ENCODE measurements at regions not wholly inside any gene's neighbourhood (a gene's known extent, or its start where the extent isn't known, plus 50 kb on each side); places are given as distances from the start of the nearest gene placed in this dataset.

DNA sequence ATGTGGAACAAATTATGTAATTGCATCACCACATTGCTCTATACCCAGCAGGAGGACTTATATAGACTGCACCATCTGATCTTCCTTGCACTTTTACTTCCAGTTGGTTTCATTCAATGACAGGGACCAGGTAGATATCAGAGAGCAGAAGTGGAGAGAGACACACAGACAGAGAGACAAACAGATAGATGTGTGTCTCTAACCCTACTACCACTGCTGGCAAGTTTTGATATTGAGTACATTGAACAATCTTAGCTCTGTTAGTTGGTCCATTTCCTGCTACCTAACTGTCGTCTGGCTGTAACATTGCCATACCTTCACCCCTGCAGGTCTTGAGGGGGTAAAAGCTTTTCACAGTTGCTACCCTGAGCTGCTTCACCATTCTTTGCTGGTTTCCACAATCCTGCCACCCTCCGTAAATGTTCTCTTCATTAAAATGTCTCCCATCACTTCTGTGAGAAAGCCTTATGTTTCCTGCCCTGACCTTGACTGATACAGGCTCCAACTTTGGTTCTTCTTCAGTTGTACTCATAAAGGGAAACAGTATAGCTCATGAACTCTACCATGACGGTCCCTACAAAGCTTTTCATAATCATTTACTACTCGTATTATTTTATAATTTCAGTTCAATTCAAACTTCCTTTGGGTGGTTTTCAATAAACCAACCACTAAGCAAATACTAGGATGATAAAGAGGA, 62.3 kb upstream of the ITGA4 start:
- Mint-ChIP-seq H3K4me1 (ENCODE audit: unreplicated experiment) (no peaks in the 10 kb centered on the region), H3K27ac (ENCODE audit: unreplicated experiment) (peak overlapping the region; percentile 20), H3K4me3 (ENCODE audit: unreplicated experiment) (no peak overlapping the region), H3K9me3 (ENCODE audit: unreplicated experiment) (no peaks in the 10 kb centered on the region), H3K36me3 (ENCODE audit: low read depth, unreplicated experiment) (no peaks in the 10 kb centered on the region), H3K27me3 (ENCODE audit: unreplicated experiment) (no peaks in the 10 kb centered on the region)
- DNase-seq (ENCODE audit: low spot score) = no peak
- TF ChIP-seq, protein P1, sequence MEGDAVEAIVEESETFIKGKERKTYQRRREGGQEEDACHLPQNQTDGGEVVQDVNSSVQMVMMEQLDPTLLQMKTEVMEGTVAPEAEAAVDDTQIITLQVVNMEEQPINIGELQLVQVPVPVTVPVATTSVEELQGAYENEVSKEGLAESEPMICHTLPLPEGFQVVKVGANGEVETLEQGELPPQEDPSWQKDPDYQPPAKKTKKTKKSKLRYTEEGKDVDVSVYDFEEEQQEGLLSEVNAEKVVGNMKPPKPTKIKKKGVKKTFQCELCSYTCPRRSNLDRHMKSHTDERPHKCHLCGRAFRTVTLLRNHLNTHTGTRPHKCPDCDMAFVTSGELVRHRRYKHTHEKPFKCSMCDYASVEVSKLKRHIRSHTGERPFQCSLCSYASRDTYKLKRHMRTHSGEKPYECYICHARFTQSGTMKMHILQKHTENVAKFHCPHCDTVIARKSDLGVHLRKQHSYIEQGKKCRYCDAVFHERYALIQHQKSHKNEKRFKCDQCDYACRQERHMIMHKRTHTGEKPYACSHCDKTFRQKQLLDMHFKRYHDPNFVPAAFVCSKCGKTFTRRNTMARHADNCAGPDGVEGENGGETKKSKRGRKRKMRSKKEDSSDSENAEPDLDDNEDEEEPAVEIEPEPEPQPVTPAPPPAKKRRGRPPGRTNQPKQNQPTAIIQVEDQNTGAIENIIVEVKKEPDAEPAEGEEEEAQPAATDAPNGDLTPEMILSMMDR (IDR thresholded peaks at IDR 0.05; ENCODE audit: unreplicated experiment) = no peak

GRCh38 chr2:181395851-181396250, 61.3 kb upstream of the ITGA4 start:
- TF ChIP-seq, protein P1 (IDR thresholded peaks at IDR 0.05; ENCODE audit: unreplicated experiment) = no peak
- no peak for DNase-seq (ENCODE audit: low spot score)

DNA sequence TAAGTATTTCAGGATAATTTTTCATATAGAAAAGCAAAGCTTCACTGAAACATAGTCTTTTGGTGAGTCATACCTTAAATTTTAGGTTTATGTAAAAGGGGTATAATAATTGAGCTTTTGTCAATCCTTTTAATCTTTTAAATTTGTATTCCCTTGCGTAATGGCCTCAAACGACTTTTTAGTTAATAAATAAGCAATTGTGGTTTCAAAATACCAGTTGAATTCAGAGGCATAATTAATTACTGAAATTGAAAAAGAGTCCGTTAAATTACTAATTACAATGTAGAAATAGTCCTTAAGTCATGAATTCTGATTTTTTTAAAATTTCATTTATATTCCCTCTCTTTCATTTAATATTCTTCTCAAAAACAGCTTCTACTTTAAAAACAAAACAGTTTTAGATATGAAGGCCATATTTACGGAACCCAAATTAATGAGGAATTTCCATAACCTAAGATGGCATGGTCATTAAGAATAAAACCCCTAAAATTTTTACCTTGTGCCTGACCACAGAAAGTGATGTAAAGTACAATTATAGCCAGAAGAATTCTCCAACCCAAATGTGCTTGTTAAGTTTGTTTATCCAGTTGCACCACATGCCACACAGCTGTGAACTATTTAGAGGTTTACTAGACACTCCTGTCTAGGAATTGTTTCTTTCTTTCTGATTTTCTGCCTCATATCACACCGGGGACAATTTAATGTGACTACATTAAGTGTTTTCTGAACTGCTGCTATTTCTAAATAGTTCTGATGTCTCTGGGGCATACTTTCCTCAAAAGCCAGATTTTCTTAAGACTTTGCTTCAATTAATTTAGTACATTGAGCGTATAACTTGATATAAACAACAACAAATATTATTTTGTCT, 60.7 kb upstream of the ITGA4 start:
- TF ChIP-seq, protein P1 (IDR thresholded peaks at IDR 0.05; ENCODE audit: unreplicated experiment) = no peak
- no peaks in the 10 kb centered on the region for H3K9me3 Mint-ChIP-seq (ENCODE audit: unreplicated experiment)

More at GRCh38 chr2:181395851-181396250, 61.3 kb upstream of the ITGA4 start:
- no peak overlapping the region for H3K4me3 Mint-ChIP-seq (ENCODE audit: unreplicated experiment)
- H3K27ac Mint-ChIP-seq (ENCODE audit: unreplicated experiment) = no peak overlapping the region
- no peaks in the 10 kb centered on the region for H3K4me1 Mint-ChIP-seq (ENCODE audit: unreplicated experiment)
- no peaks in the 10 kb centered on the region for H3K27me3 Mint-ChIP-seq (ENCODE audit: unreplicated experiment)
- H3K9me3 Mint-ChIP-seq (ENCODE audit: unreplicated experiment) = no peaks in the 10 kb centered on the region
- no peaks in the 10 kb centered on the region for H3K36me3 Mint-ChIP-seq (ENCODE audit: low read depth, unreplicated experiment)

DNA sequence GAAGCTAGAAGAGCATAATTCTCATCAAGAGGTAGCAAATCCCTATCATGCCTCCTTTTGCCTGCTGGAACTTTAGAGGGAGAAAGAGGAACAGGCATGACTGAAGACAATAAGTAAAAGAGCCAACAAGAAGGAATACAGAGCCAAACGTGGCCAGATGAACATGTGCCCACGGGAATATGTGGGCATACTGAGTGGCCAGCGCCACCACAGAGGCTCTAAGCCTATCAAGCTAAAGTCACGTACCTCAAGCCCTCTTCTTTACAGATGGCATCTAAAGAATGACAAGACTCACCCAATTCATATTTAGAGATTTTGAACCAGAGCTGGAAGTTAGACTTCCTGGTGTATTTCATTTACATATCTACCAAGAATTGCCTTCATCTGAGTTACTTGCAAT, 59.9 kb upstream of the ITGA4 start:
- Mint-ChIP-seq H3K4me1 (ENCODE audit: unreplicated experiment) (no peaks in the 10 kb centered on the region), H3K36me3 (ENCODE audit: low read depth, unreplicated experiment) (no peaks in the 10 kb centered on the region)

More for the DNA sequence above, 60.7 kb upstream of the ITGA4 start:
- Mint-ChIP-seq H3K4me3 (ENCODE audit: unreplicated experiment) (no peak overlapping the region), H3K27me3 (ENCODE audit: unreplicated experiment) (no peaks in the 10 kb centered on the region), H3K27ac (ENCODE audit: unreplicated experiment) (no peak overlapping the region), H3K36me3 (ENCODE audit: low read depth, unreplicated experiment) (no peaks in the 10 kb centered on the region), H3K4me1 (ENCODE audit: unreplicated experiment) (no peaks in the 10 kb centered on the region)
- DNase-seq (ENCODE audit: low spot score) = no peak

More for the DNA sequence above, 59.9 kb upstream of the ITGA4 start:
- DNase-seq (ENCODE audit: low spot score) = no peak
- Mint-ChIP-seq H3K27me3 (ENCODE audit: unreplicated experiment) (no peaks in the 10 kb centered on the region), H3K27ac (ENCODE audit: unreplicated experiment) (no peak overlapping the region), H3K9me3 (ENCODE audit: unreplicated experiment) (no peaks in the 10 kb centered on the region), H3K4me3 (ENCODE audit: unreplicated experiment) (no peak overlapping the region)
- TF ChIP-seq, protein P1 (IDR thresholded peaks at IDR 0.05; ENCODE audit: unreplicated experiment) = no peak
